ENCODE measurements at regions not wholly inside any gene's neighbourhood (a gene's known extent, or its start where the extent isn't known, plus 50 kb on each side); places are given as distances from the start of the nearest gene placed in this dataset.

DNA sequence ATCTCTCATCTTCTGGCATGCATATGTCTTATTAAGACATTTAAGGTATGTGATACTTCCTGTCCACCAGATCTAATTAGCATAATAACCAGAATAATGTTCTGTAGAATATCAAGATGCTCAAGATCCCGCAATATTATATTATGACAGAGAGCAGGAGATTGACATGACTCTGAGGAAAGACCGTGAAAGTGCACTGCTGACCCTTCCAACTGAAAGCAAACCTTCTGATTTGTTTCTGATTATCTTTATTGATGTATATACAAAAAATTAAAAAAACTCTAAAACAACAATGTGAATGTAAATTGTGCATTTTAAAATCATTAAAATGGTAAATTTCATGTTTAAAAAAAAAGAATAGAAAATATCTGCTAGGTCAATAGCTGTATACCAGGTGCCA lies 184.4 kb upstream of the TMEM45B start:
- TF ChIP-seq, protein P1, sequence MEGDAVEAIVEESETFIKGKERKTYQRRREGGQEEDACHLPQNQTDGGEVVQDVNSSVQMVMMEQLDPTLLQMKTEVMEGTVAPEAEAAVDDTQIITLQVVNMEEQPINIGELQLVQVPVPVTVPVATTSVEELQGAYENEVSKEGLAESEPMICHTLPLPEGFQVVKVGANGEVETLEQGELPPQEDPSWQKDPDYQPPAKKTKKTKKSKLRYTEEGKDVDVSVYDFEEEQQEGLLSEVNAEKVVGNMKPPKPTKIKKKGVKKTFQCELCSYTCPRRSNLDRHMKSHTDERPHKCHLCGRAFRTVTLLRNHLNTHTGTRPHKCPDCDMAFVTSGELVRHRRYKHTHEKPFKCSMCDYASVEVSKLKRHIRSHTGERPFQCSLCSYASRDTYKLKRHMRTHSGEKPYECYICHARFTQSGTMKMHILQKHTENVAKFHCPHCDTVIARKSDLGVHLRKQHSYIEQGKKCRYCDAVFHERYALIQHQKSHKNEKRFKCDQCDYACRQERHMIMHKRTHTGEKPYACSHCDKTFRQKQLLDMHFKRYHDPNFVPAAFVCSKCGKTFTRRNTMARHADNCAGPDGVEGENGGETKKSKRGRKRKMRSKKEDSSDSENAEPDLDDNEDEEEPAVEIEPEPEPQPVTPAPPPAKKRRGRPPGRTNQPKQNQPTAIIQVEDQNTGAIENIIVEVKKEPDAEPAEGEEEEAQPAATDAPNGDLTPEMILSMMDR (IDR thresholded peaks at IDR 0.05; ENCODE audit: poor library complexity): no peak
- TF ChIP-seq EZH2 (IDR thresholded peaks at IDR 0.05; ENCODE audit: borderline replicate concordance) (no peak), EZH2phosphoT487 (IDR thresholded peaks at IDR 0.05; ENCODE audit: low read depth, severe bottlenecking, unreplicated experiment) (no peak)

All from hepatocyte (in vitro differentiated cells).